ENCODE measurements at regions not wholly inside any gene's neighbourhood (a gene's known extent, or its start where the extent isn't known, plus 50 kb on each side); places are given as distances from the start of the nearest gene placed in this dataset.

GRCh38 chr3:84783281-84783680, 175.5 kb upstream of the CADM2 start:
- TF ChIP-seq CTCF (IDR thresholded peaks at IDR 0.05): no peak
- no peak for TF ChIP-seq POLR2A (IDR thresholded peaks at IDR 0.05)
- no peak for TF ChIP-seq POLR2AphosphoS5 (IDR thresholded peaks at IDR 0.05)

All from stomach (tissue), 4 donors.